ENCODE measurements at regions not wholly inside any gene's neighbourhood (a gene's known extent, or its start where the extent isn't known, plus 50 kb on each side); places are given as distances from the start of the nearest gene placed in this dataset.

DNA sequence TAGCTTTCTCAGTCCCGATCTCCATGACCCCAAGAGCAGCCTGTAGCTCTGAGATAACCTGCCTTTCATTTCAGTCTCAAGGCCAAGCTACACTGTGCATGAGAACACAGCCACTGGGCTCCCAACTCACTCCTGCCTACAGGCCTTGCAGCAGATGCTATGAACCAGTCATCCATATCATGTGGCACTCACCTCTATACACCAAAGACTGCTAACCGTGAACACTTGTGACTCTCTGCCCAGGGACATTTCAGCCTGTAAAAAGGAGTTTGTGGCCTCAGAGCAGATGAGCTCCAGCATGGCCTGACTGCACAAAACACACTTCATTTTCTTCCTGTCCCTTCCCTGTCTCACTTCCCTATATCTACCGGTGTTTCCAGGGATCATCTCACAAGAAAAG, 56.9 kb upstream of the NPY start:
- H3K4me2 ChIP-seq = no peak overlapping the region
- ChIA-PET CTCF (interaction anchor here (1.0 to 2.6 kb wide), 15 partner anchors 9 to 439 kb away, joined by 3 to 14 read pairs (median 5); no protein-coding TSS in a partner anchor), POLR2A (interaction anchor here (0.7 to 1.5 kb wide), 5 partner anchors 12 to 952 kb away, joined by 3 to 7 read pairs (median 4); no protein-coding TSS in a partner anchor)
- H3K9me2 ChIP-seq = no peaks in the 10 kb centered on the region
- 19% methylated on average over 3 of the region's 3 CpGs for WGBS (ENCODE audit: low lambda C conversion rate)
- no peaks in the 10 kb centered on the region for H3K9me3 ChIP-seq
- no peaks in the 10 kb centered on the region for H3K27me3 ChIP-seq (ENCODE audit: insufficient read depth)
- H3F3A ChIP-seq (replicated peaks; ENCODE audit: insufficient read depth) = no peaks in the 10 kb centered on the region
- H3K27ac ChIP-seq (ENCODE audit: low read depth in 2 of 2, low read length in 1 of 2) = peak overlapping the region in 1 of 2 experiments; percentile 97; a peak in 2 of 4 replicates
- no peak overlapping the region for H3K9ac ChIP-seq
- no peak overlapping the region for H2AFZ ChIP-seq (ENCODE audit: low read depth)
- no peaks in the 10 kb centered on the region for H3K79me2 ChIP-seq (ENCODE audit: insufficient read depth)
- no peak overlapping the region for H3K4me3 ChIP-seq (ENCODE audit: low read depth in 2 of 2, low read length in 1 of 2)
- TF ChIP-seq RXRA (IDR thresholded peaks at IDR 0.05; ENCODE audit: borderline replicate concordance, low read depth) = no peak
- TF ChIP-seq RAD21 (IDR thresholded peaks at IDR 0.05; ENCODE audit: low read length) = peak; percentile 11; the same call in 1 of the 2 replicates
- TF ChIP-seq FOXJ3 (CRISPR knock-in tag; IDR thresholded peaks at IDR 0.05) = no peak
- H3K36me3 ChIP-seq (replicated peaks in 1 of 2; ENCODE audit: control insufficient read depth in 1 of 2, insufficient read depth in 2 of 2, low read length in 1 of 2) = no peaks in the 10 kb centered on the region
- DNase-seq = peak; percentile 38
- H4K20me1 ChIP-seq (ENCODE audit: insufficient read depth) = no peaks in the 10 kb centered on the region
- peaks cover 0 to 40% of the 10 kb centered on the region in 2 experiments; a peak in 2 of 4 replicates for H3K4me1 ChIP-seq (ENCODE audit: control insufficient read depth in 1 of 2, insufficient read depth in 2 of 2, low read depth in 1 of 2, low read length in 1 of 2)

GRCh38 chr7:24227603-24228359, 56.2 kb upstream of the NPY start:
- Histone ChIP-seq H3K27me3 (ENCODE audit: insufficient read depth) (no peaks in the 10 kb centered on the region), H3K9me3 (no peaks in the 10 kb centered on the region), H3K4me2 (no peak overlapping the region), H3K79me2 (ENCODE audit: insufficient read depth) (no peaks in the 10 kb centered on the region), H3F3A (replicated peaks; ENCODE audit: insufficient read depth) (no peaks in the 10 kb centered on the region), H3K9ac (no peak overlapping the region), H2AFZ (ENCODE audit: low read depth) (no peak overlapping the region), H4K20me1 (ENCODE audit: insufficient read depth) (no peaks in the 10 kb centered on the region), H3K27ac (ENCODE audit: low read depth in 2 of 2, low read length in 1 of 2) (peak overlapping the region in 1 of 2 experiments; percentile 97; a peak in 2 of 4 replicates), H3K4me1 (ENCODE audit: control insufficient read depth in 1 of 2, insufficient read depth in 2 of 2, low read depth in 1 of 2, low read length in 1 of 2) (peaks cover 0 to 36% of the 10 kb centered on the region in 2 experiments; a peak in 2 of 4 replicates), H3K4me3 (ENCODE audit: low read depth in 2 of 2, low read length in 1 of 2) (no peak overlapping the region), H3K36me3 (replicated peaks in 1 of 2; ENCODE audit: control insufficient read depth in 1 of 2, insufficient read depth in 2 of 2, low read length in 1 of 2) (no peaks in the 10 kb centered on the region), H3K9me2 (no peaks in the 10 kb centered on the region)
- TF ChIP-seq CTCF (IDR thresholded peaks at IDR 0.05) (no peak), RAD21 (IDR thresholded peaks at IDR 0.05; ENCODE audit: low read length) (peak; percentile 49), MEF2A (IDR thresholded peaks at IDR 0.05; ENCODE audit: borderline replicate concordance, low read depth) (no peak), FOXJ3 (CRISPR knock-in tag; IDR thresholded peaks at IDR 0.05) (peak; percentile 93), FOSL2 (IDR thresholded peaks at IDR 0.05; ENCODE audit: borderline replicate concordance, low read depth) (no peak), MXI1 (IDR thresholded peaks at IDR 0.05; ENCODE audit: low read depth, low read length) (peak; percentile 11; the same call in 1 of the 2 replicates), GATA2 (CRISPR knock-in tag; IDR thresholded peaks at IDR 0.05) (peak; percentile 77), TCF12 (IDR thresholded peaks at IDR 0.05) (0 out of 2 replicates have a peak, but pooled peaks have one; percentile 15), JUND (IDR thresholded peaks at IDR 0.05) (no peak), CHD2 (IDR thresholded peaks at IDR 0.05; ENCODE audit: low read length, partially characterized antibody) (no peak), RCOR1 (IDR thresholded peaks at IDR 0.05; ENCODE audit: low read length) (peak; percentile 43), EP300 (IDR thresholded peaks at IDR 0.05; ENCODE audit: borderline replicate concordance in 1 of 2, low read depth in 1 of 2, low read length in 1 of 2) (peak in 1 of 2 experiments; percentile 89; a peak in 2 of 4 replicates)
- WGBS (ENCODE audit: low lambda C conversion rate) = 35% methylated on average over 8 of the region's 8 CpGs
- ChIA-PET POLR2A (interaction anchor here (0.7 to 1.5 kb wide), 5 partner anchors 13 to 952 kb away, joined by 3 to 7 read pairs (median 4); no protein-coding TSS in a partner anchor), CTCF (interaction anchor here (1.0 to 2.6 kb wide), 15 partner anchors 8 to 439 kb away, joined by 3 to 14 read pairs (median 5); no protein-coding TSS in a partner anchor)
- peak; percentile 75 for DNase-seq

Data from SK-N-SH (cell line).